22Rv1 (cell line): ENCODE measurements at regions not wholly inside any gene's neighbourhood (a gene's known extent, or its start where the extent isn't known, plus 50 kb on each side); places are given as distances from the start of the nearest gene placed in this dataset.

Experiments used
- H3K27ac ChIP-seq: fragments of 450-650 bp; 2 replicates; pipeline ENCODE4 v1.5.1; 2017
- ZFX ChIP-seq: fragments of 450-650 bp; IDR thresholded peaks from 2 replicates; pipeline ENCODE4 v1.6.1; 2017; ENCODE audit warnings: antibody characterized with exemption, borderline replicate concordance
- TF ChIP-seq, protein P1 (sequence below): fragments of 450-650 bp; IDR thresholded peaks from 2 replicates; pipeline ENCODE4 v1.5.1; 2017; ENCODE audit warnings: mild to moderate bottlenecking

DNA sequence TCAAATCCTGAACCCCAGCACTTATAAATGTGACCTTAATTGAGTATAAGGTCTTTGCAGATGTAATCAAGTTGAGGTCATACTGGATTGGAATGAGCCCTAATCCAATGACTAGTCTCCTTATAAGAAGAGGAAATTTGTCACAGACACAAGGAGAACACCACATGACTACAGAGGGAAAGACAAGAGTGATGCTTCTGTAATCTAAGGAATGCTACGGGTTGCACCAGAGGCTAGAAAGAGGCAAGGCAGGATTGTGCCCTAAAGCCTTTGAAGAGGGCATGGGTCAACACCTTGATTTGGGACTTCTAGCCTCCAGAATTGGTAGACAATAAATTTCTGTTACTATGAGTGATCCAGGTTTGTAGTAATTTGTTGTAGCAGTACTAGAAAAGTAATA lies 135.0 kb downstream of the FOXG1 start:
- H3K27ac ChIP-seq, result no peak overlapping the region
- TF ChIP-seq, protein P1, sequence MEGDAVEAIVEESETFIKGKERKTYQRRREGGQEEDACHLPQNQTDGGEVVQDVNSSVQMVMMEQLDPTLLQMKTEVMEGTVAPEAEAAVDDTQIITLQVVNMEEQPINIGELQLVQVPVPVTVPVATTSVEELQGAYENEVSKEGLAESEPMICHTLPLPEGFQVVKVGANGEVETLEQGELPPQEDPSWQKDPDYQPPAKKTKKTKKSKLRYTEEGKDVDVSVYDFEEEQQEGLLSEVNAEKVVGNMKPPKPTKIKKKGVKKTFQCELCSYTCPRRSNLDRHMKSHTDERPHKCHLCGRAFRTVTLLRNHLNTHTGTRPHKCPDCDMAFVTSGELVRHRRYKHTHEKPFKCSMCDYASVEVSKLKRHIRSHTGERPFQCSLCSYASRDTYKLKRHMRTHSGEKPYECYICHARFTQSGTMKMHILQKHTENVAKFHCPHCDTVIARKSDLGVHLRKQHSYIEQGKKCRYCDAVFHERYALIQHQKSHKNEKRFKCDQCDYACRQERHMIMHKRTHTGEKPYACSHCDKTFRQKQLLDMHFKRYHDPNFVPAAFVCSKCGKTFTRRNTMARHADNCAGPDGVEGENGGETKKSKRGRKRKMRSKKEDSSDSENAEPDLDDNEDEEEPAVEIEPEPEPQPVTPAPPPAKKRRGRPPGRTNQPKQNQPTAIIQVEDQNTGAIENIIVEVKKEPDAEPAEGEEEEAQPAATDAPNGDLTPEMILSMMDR, result no peak
- no peak for TF ChIP-seq ZFX

DNA sequence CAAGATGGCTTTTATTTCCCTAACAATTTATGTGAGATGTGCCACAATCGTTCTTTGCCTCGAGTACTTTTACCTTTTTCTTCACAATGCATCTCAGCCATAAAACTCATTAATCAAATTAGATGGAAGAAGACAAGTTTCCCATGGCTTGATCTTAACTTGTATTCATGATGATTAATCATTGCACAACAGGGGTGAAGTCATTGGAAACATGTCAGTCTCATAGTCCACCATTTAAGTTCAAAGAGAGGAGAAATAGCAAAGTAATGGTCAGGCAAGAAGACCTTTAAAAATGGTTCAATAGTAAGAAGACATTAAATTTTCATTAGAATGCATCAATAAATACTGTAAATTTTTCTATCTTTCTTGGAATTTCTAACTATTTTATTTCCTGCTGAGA lies 136.3 kb downstream of the FOXG1 start:
- no peak overlapping the region for H3K27ac ChIP-seq
- TF ChIP-seq, protein P1, result no peak
- no peak for TF ChIP-seq ZFX

DNA sequence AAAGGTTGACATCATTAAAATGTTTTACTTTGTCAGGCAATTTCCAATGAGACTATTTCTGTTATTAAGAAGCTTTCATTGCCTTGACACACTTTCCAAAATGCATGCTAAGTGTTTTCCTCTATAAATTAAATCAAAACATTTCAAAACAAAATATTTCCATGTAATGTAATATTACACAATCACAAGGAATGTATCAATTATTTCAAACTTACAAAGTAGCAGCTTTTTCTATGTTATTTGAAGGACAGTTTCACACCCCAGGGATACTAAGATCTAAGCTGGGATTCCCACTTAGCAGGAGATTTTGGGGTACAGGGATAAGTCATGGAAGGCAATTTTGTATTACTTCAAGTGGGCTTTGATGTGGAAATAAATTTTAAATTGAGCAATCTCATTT lies 144.9 kb downstream of the FOXG1 start:
- H3K27ac ChIP-seq, result no peak overlapping the region
- no peak for TF ChIP-seq ZFX
- TF ChIP-seq, protein P1, result no peak

DNA sequence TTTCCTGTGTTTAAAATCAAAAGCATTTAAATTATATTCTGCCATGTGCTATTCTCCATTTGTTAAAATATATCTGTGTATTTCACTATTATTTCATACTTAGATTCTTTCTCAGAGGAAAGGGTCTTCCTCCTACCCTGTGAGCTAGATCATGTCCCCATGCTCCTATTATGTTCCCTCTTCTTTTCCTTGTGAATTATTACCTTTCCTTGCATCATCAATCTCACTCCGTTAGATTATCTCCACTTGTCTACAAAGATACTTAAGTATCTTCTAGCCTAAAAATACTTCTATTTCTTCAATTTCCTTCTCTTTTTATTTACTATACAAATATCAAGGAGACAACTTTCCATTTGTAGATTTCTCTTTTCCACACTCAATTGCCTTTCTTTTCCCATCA lies 146.5 kb downstream of the FOXG1 start:
- TF ChIP-seq, protein P1, result no peak
- TF ChIP-seq ZFX, result no peak

DNA sequence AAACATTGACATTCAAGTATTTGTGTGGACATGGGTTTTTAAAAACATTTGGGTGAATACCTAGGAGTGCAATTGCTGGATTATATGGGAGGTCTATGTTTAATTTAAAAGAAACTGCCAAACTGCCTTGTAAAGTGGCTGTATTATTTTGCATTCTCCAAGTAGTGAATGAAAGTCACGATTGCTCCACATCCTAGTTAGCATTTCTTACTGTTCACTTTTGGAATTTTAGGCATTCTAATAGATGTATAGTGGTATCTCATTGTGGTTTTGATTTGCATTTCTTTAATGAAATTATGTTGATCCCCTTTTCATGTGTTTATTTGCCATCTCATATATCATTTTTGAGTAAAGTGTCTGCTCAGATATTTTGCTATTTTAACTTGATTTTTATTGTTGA lies 159.5 kb downstream of the FOXG1 start:
- no peak overlapping the region for H3K27ac ChIP-seq
- TF ChIP-seq, protein P1, result no peak
- TF ChIP-seq ZFX, result no peak

More for the DNA sequence above, 146.5 kb downstream of the FOXG1 start:
- no peak overlapping the region for H3K27ac ChIP-seq

DNA sequence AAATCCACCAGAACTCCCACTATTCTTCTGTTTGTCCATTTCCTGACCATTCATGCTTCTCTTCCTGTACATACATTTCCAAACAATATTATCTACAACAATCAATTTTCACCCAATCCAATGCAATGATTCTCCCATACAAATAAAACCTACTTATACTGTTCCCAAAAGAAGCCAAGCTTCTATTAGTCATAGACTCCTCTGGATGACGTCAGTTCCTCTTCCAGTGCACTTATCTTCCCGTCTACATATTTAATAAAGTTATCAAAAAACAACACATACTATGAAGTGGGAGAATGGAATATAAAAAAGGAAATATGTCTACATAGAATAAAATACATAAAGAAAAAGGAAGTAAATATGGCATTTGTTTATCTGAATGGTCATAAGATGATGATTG lies 165.4 kb downstream of the FOXG1 start:
- no peak overlapping the region for H3K27ac ChIP-seq
- TF ChIP-seq ZFX, result no peak
- TF ChIP-seq, protein P1, result no peak

DNA sequence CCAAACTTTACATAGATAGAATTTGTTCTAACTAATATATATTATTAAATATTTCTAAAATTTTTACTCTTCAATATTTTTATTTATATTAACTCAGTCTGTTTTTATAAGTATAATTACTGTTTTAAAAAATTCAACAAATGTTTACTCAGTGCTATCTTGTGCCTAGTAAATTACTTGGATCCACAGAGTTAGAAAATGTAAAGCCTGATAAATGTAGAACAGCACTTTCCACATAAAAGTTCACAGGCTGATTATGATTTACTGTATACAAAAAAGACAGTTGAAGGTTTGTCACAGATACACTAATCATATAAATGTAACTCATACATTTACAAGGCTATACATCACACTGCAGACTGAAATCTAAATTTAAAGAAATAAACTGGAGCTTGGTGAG lies 170.0 kb downstream of the FOXG1 start:
- no peak overlapping the region for H3K27ac ChIP-seq
- TF ChIP-seq ZFX, result no peak
- TF ChIP-seq, protein P1, result no peak
